ENCODE measurements at regions not wholly inside any gene's neighbourhood (a gene's known extent, or its start where the extent isn't known, plus 50 kb on each side); places are given as distances from the start of the nearest gene placed in this dataset.
A peak's percentile ranks its signal among the peaks of the same experiment; 100 is the strongest.
"Not testable (repeated sequence)": the region's sequence is repeated elsewhere in the genome, so short reads cannot be mapped to it uniquely, and the experiment has no call there.

- DNase-seq, result no peak
Observed at GRCh38 chr3:159748425-159748824, 240.2 kb upstream of the IL12A start.

GRCh38 chr3:159749406-159749805 is 239.2 kb upstream of the IL12A start:
- DNase-seq, result no peak

GRCh38 chr3:159751146-159751545 is 237.5 kb upstream of the IL12A start:
- no peak for DNase-seq

- DNase-seq, result no peak
Observed at GRCh38 chr3:159751752-159752151, 236.9 kb upstream of the IL12A start.

- DNase-seq, result not testable (repeated sequence)
Observed at GRCh38 chr3:159756279-159757207, 232.1 kb upstream of the IL12A start.

- no peak for DNase-seq
Observed at GRCh38 chr3:159757341-159758060, 231.1 kb upstream of the IL12A start.

GRCh38 chr3:159760046-159760445 is 228.6 kb upstream of the IL12A start:
- DNase-seq, result no peak

GRCh38 chr3:159761369-159761768 is 227.3 kb upstream of the IL12A start:
- no peak for DNase-seq

GRCh38 chr3:159761848-159762635 is 226.6 kb upstream of the IL12A start:
- no peak for DNase-seq

GRCh38 chr3:159763011-159763601 is 225.5 kb upstream of the IL12A start:
- DNase-seq, result peak in 1 of 2 donors; percentile 34

GRCh38 chr3:159763602-159764489 is 224.8 kb upstream of the IL12A start:
- DNase-seq, result peak in 1 of 2 donors; percentile 62

GRCh38 chr3:159764490-159765029 is 224.1 kb upstream of the IL12A start:
- peak in 1 of 2 donors; percentile 6 for DNase-seq

GRCh38 chr3:159765030-159765859 is 223.4 kb upstream of the IL12A start:
- peak in 1 of 2 donors; percentile 5 for DNase-seq

GRCh38 chr3:159765860-159766294 is 222.8 kb upstream of the IL12A start:
- no peak for DNase-seq

- no peak for DNase-seq
Observed at GRCh38 chr3:159766563-159767185, 222.0 kb upstream of the IL12A start.

- DNase-seq, result no peak
Observed at GRCh38 chr3:159770998-159771397, 217.6 kb upstream of the IL12A start.

- DNase-seq, result no peak
Observed at GRCh38 chr3:159771865-159772611, 216.6 kb upstream of the IL12A start.

GRCh38 chr3:159773706-159774105 is 214.9 kb upstream of the IL12A start:
- no peak for DNase-seq

GRCh38 chr3:159775372-159775961 is 213.2 kb upstream of the IL12A start:
- no peak for DNase-seq

Data from stimulated activated CD4-positive, alpha-beta T cell treated with anti-CD3 and anti-CD28 coated beads, Interleukin-2, amount 100 ng/mL, for 24 hours (primary cell).